H9 (cell line): ENCODE measurements at regions not wholly inside any gene's neighbourhood (a gene's known extent, or its start where the extent isn't known, plus 50 kb on each side); places are given as distances from the start of the nearest gene placed in this dataset.

Experiments
- DNase-seq: peaks from one replicate; pipeline ENCODE4 v3.0.0-alpha.2; 2017
- H2AFZ ChIP-seq: one replicate; pipeline ENCODE4 v1.6.1; 2013; ENCODE audit warnings: mild to moderate bottlenecking, low read length, control low read depth, moderate library complexity
- H2AK5ac ChIP-seq: 2 replicates; pipeline ENCODE4 v1.6.1; 2013; ENCODE audit warnings: low read length, control low read depth, mixed read lengths; ENCODE audit not compliant: insufficient read length
- H2BK120ac ChIP-seq: one replicate; pipeline ENCODE4 v1.6.1; 2013; ENCODE audit warnings: low read depth, mild to moderate bottlenecking, low read length, control low read depth, inconsistent platforms; ENCODE audit not compliant: poor library complexity, severe bottlenecking
- H2BK12ac ChIP-seq: 2 replicates; pipeline ENCODE4 v1.6.1; 2013; ENCODE audit warnings: low read length, control low read depth, mixed read lengths, low read depth; ENCODE audit not compliant: insufficient read length
- H2BK15ac ChIP-seq: 2 replicates; pipeline ENCODE4 v1.6.1; 2013; ENCODE audit warnings: low read depth, low read length, control low read depth
- H2BK20ac ChIP-seq: one replicate; pipeline ENCODE4 v1.6.1; 2013; ENCODE audit warnings: low read depth, mild to moderate bottlenecking, low read length, control low read depth, inconsistent platforms; ENCODE audit not compliant: poor library complexity, severe bottlenecking
- H2BK5ac ChIP-seq: 2 replicates; pipeline ENCODE4 v1.6.1; 2013; ENCODE audit warnings: low read length, control low read depth, mixed read lengths; ENCODE audit not compliant: insufficient read length
- H3K14ac ChIP-seq: 2 replicates; pipeline ENCODE4 v1.6.1; 2013; ENCODE audit warnings: low read length, control low read depth; ENCODE audit not compliant: insufficient read depth
- H3K18ac ChIP-seq: 2 replicates; pipeline ENCODE4 v1.6.1; 2013; ENCODE audit warnings: low read depth, mild to moderate bottlenecking, mixed read lengths, low read length, control low read depth; ENCODE audit not compliant: insufficient read length
- H3K23ac ChIP-seq: 2 replicates; pipeline ENCODE4 v1.6.1; 2013; ENCODE audit warnings: low read length, control low read depth, mixed read lengths, low read depth; ENCODE audit not compliant: insufficient read length
- H3K23me2 ChIP-seq: 2 replicates; pipeline ENCODE4 v1.6.1; 2013; ENCODE audit warnings: low read depth, mild to moderate bottlenecking, mixed read lengths, low read length, control low read depth; ENCODE audit not compliant: insufficient read length, poor library complexity, severe bottlenecking
- H3K27ac ChIP-seq: 2 replicates; pipeline ENCODE4 v1.5.1; 2013; ENCODE audit warnings: low read length, control low read depth, mixed read lengths, low read depth; ENCODE audit not compliant: insufficient read length
- H3K27me3 ChIP-seq: 2 replicates; pipeline ENCODE4 v1.6.1; 2013; ENCODE audit warnings: low read length, control low read depth, inconsistent platforms; ENCODE audit not compliant: insufficient read depth
- H3K4ac ChIP-seq: 2 replicates; pipeline ENCODE4 v1.6.1; 2013; ENCODE audit warnings: low read depth, mild to moderate bottlenecking, control low read depth, inconsistent platforms, low read length, moderate library complexity
- H3K4me1 ChIP-seq: 2 replicates; pipeline ENCODE4 v1.6.1; 2013; ENCODE audit warnings: low read length, control low read depth, inconsistent platforms; ENCODE audit not compliant: insufficient read depth
- H3K4me2 ChIP-seq: 2 replicates; pipeline ENCODE4 v1.6.1; 2013; ENCODE audit warnings: low read length, control low read depth, mixed read lengths; ENCODE audit not compliant: insufficient read length, insufficient read depth
- H3K56ac ChIP-seq: 2 replicates; pipeline ENCODE4 v1.6.1; 2013; ENCODE audit warnings: low read depth, mild to moderate bottlenecking, mixed read lengths, low read length, control low read depth; ENCODE audit not compliant: insufficient read length
- H3K79me1 ChIP-seq: 2 replicates; pipeline ENCODE4 v1.6.1; 2013; ENCODE audit warnings: low read depth, mild to moderate bottlenecking, moderate library complexity, low read length, control low read depth, inconsistent platforms; ENCODE audit not compliant: insufficient read depth, poor library complexity, severe bottlenecking
- H3K79me2 ChIP-seq: 2 replicates; pipeline ENCODE4 v1.6.1; 2013; ENCODE audit warnings: low read length, control low read depth, inconsistent platforms; ENCODE audit not compliant: insufficient read depth
- H3K9ac ChIP-seq: 2 replicates; pipeline ENCODE4 v1.6.1; 2013; ENCODE audit warnings: low read length, control low read depth, mixed read lengths; ENCODE audit not compliant: insufficient read length; ENCODE audit errors: extremely low read depth
- H3K9me3 ChIP-seq: one replicate; pipeline ENCODE4 v1.6.1; 2013; ENCODE audit warnings: low read depth, low read length, inconsistent platforms; ENCODE audit not compliant: control insufficient read depth
- H3T11ph ChIP-seq: one replicate; pipeline ENCODE4 v1.6.1; 2013; ENCODE audit warnings: mild to moderate bottlenecking, low read length, control low read depth, inconsistent platforms
- H4K20me1 ChIP-seq: one replicate; pipeline ENCODE4 v1.6.1; 2013; ENCODE audit not compliant: control insufficient read depth, insufficient read length, insufficient read depth
- H4K5ac ChIP-seq: 2 replicates; pipeline ENCODE4 v1.6.1; 2013; ENCODE audit warnings: low read depth, mild to moderate bottlenecking, mixed read lengths, low read length, control low read depth; ENCODE audit not compliant: insufficient read length
- H4K8ac ChIP-seq: replicated peaks from 2 replicates; pipeline ENCODE4 v1.6.1; 2013; ENCODE audit warnings: low read length, control low read depth, mixed read lengths, low read depth; ENCODE audit not compliant: insufficient read length
- H4K91ac ChIP-seq: 2 replicates; pipeline ENCODE4 v1.6.1; 2013; ENCODE audit warnings: low read depth, mild to moderate bottlenecking, moderate library complexity, mixed read lengths, low read length, control low read depth; ENCODE audit not compliant: insufficient read length
- H3K27ac Mint-ChIP-seq, 3 experiments: 2 replicates in 2 of 3; 3 replicates in 1 of 3; pipeline ENCODE4 v1.8.0; 2020 to 2021; ENCODE audit warnings: mixed read lengths in 3 of 3, mild to moderate bottlenecking in 1 of 3, moderate library complexity in 1 of 3
- H3K27me3 Mint-ChIP-seq: 2 replicates; pipeline ENCODE4 v1.8.0; 2021; ENCODE audit warnings: low read depth, mild to moderate bottlenecking, moderate library complexity, mixed read lengths
- H3K36me3 Mint-ChIP-seq, 3 experiments: 2 replicates in 2 of 3; 3 replicates in 1 of 3; pipeline ENCODE4 v1.8.0; 2020 to 2021; ENCODE audit warnings: low read depth in 3 of 3, mixed read lengths in 3 of 3; ENCODE audit not compliant: insufficient read depth in 1 of 3
- H3K4me1 Mint-ChIP-seq, 2 experiments: 2 replicates each; pipeline ENCODE4 v1.8.0; 2020; ENCODE audit warnings: mixed read lengths in 2 of 2
- H3K4me3 Mint-ChIP-seq, 2 experiments: 2 replicates in 1 of 2; 3 replicates in 1 of 2; pipeline ENCODE4 v1.8.0; 2020 to 2021; ENCODE audit warnings: mild to moderate bottlenecking in 2 of 2, mixed read lengths in 2 of 2, moderate library complexity in 1 of 2
- H3K9me3 Mint-ChIP-seq, 2 experiments: 2 replicates in 1 of 2; 3 replicates in 1 of 2; pipeline ENCODE4 v1.8.0; 2020; ENCODE audit warnings: mild to moderate bottlenecking in 2 of 2, mixed read lengths in 2 of 2, moderate library complexity in 1 of 2
- WGBS: extraction: QIAGEN DNeasy Blood & Tissue Kit; methylation state at CpG from one replicate; pipeline ENCODE4 v1.1.7; 2013; ENCODE audit warnings: missing lambda C conversion rate, low lambda C conversion rate, mixed read lengths; ENCODE audit not compliant: insufficient read length; ENCODE audit errors: extremely low coverage; 5-methylcytosine and 5-hydroxymethylcytosine counted together
- TF ChIP-seq, protein P1 (sequence below): fragments of 200-600 bp; sonication (generic); conservative IDR thresholded peaks from 3 replicates; pipeline ENCODE4 v1.8.0; 2021; ENCODE audit warnings: antibody characterized with exemption, mild to moderate bottlenecking

DNA sequence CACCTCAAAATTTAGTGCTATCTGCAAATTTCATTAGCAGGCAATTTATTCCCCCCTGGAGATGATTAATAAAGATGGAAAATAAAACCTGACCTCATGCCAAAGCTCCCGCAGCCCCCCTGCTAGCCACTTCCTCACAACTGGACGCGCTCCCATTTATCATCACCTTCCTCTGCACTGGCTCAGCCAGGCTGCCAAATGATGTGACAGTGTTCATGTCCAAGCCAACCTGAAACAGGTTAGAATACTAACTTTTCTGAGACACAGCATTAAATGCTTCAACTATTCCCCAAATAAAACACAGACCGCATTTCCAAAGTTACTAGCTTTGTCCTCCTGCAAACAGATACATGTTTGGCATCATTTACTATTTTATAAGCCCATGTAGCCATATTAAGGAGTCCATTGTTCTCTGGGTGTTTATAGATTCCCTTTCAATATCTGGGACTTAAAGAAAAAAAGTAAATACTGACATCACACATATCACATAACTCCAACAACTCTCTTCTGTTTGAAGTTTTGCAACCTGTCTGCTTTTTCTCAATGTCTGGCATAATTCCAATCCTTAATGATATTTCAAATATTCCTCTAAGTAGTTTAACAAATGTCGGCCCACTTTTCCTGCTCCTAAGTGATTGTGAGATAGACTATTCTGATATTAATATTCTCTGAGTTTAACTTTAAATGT is 829.7 kb upstream of the FAT3 start:
- Mint-ChIP-seq H3K36me3 (no peaks in the 10 kb centered on the region; a peak in 1 of 7 replicates), H3K4me1 (peaks cover 0 to 2% of the 10 kb centered on the region in 2 experiments; a peak in 3 of 4 replicates), H3K4me3 (no peak overlapping the region), H3K27ac (no peak overlapping the region), H3K27me3 (no peaks in the 10 kb centered on the region), H3K9me3 (no peaks in the 10 kb centered on the region)
- Histone ChIP-seq H2BK5ac (no peak overlapping the region), H3K79me2 (no peaks in the 10 kb centered on the region), H3K79me1 (no peaks in the 10 kb centered on the region), H2AFZ (no peak overlapping the region), H3K9ac (no peak overlapping the region), H3T11ph (no peak overlapping the region), H3K14ac (no peak overlapping the region), H2BK15ac (no peak overlapping the region), H4K91ac (no peak overlapping the region), H2BK120ac (no peak overlapping the region), H3K23me2 (no peaks in the 10 kb centered on the region), H2BK12ac (no peak overlapping the region), H4K5ac (no peak overlapping the region), H3K27me3 (no peaks in the 10 kb centered on the region), H3K56ac (no peak overlapping the region), H2BK20ac (no peak overlapping the region), H4K8ac (no peak overlapping the region), H3K23ac (no peak overlapping the region), H3K18ac (no peak overlapping the region), H3K4me1 (no peaks in the 10 kb centered on the region), H3K27ac (no peak overlapping the region), H3K4me2 (no peak overlapping the region), H4K20me1 (no peaks in the 10 kb centered on the region), H2AK5ac (no peak overlapping the region), H3K4ac (no peak overlapping the region), H3K9me3 (no peaks in the 10 kb centered on the region)
- WGBS: no CpG with 5 or more reads among the region's 5 CpGs
- TF ChIP-seq, protein P1, sequence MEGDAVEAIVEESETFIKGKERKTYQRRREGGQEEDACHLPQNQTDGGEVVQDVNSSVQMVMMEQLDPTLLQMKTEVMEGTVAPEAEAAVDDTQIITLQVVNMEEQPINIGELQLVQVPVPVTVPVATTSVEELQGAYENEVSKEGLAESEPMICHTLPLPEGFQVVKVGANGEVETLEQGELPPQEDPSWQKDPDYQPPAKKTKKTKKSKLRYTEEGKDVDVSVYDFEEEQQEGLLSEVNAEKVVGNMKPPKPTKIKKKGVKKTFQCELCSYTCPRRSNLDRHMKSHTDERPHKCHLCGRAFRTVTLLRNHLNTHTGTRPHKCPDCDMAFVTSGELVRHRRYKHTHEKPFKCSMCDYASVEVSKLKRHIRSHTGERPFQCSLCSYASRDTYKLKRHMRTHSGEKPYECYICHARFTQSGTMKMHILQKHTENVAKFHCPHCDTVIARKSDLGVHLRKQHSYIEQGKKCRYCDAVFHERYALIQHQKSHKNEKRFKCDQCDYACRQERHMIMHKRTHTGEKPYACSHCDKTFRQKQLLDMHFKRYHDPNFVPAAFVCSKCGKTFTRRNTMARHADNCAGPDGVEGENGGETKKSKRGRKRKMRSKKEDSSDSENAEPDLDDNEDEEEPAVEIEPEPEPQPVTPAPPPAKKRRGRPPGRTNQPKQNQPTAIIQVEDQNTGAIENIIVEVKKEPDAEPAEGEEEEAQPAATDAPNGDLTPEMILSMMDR: no peak
- no peak for DNase-seq
